Lung (tissue), 11 donors: ENCODE measurements at regions not wholly inside any gene's neighbourhood (a gene's known extent, or its start where the extent isn't known, plus 50 kb on each side); places are given as distances from the start of the nearest gene placed in this dataset.
A peak's percentile ranks its signal among the peaks of the same experiment; 100 is the strongest.

Experiments used
- ATAC-seq: fragments of 200-7000 bp; cut with Tn5 transposase; one replicate; pipeline ENCODE4 v1.9.1; 2020; ENCODE audit warnings: moderate number of reproducible peaks; ENCODE audit not compliant: insufficient read depth, low FRiP score
- DNase-seq, 3 donors: peaks; one replicate each; pipeline ENCODE4 v3.0.0-alpha.2; 2013 to 2017
- H3K27ac ChIP-seq, 2 donors: one replicate each; pipeline ENCODE4 v1.5.1; 2013; ENCODE audit warnings: mild to moderate bottlenecking in 2 of 2, moderate library complexity in 2 of 2, control low read depth in 1 of 2, inconsistent platforms in 1 of 2, low read depth in 1 of 2, low read length in 1 of 2
- H3K27me3 ChIP-seq, 3 donors: one replicate each; pipeline ENCODE4 v1.5.1; 2013; ENCODE audit warnings: low read length in 2 of 3; ENCODE audit not compliant: control insufficient read depth in 3 of 3, insufficient read depth in 3 of 3
- H3K36me3 ChIP-seq, 4 donors: one replicate each; pipeline ENCODE4 v1.5.1; 2013; ENCODE audit warnings: low read length in 4 of 4, mild to moderate bottlenecking in 1 of 4, moderate library complexity in 1 of 4; ENCODE audit not compliant: control insufficient read depth in 4 of 4, insufficient read depth in 4 of 4
- H3K4me1 ChIP-seq, 5 donors: one replicate each; pipeline ENCODE4 v1.5.1; 2013; ENCODE audit warnings: low read length in 5 of 5, mild to moderate bottlenecking in 2 of 5, moderate library complexity in 1 of 5; ENCODE audit not compliant: control insufficient read depth in 5 of 5, insufficient read depth in 5 of 5
- H3K4me3 ChIP-seq: one replicate; pipeline ENCODE4 v1.5.1; 2013; ENCODE audit warnings: mild to moderate bottlenecking, control low read depth, moderate library complexity
- H3K9ac ChIP-seq, 2 donors: one replicate each; pipeline ENCODE4 v1.5.1; 2013; ENCODE audit warnings: low read length in 2 of 2, control low read depth in 1 of 2; ENCODE audit not compliant: insufficient read depth in 1 of 2
- H3K9me3 ChIP-seq, 4 donors: one replicate each; pipeline ENCODE4 v1.5.1; 2013; ENCODE audit warnings: low read length in 3 of 4, mild to moderate bottlenecking in 1 of 4, moderate library complexity in 1 of 4; ENCODE audit not compliant: control insufficient read depth in 4 of 4, insufficient read depth in 3 of 4
- CTCF ChIP-seq: IDR thresholded peaks from 2 replicates; pipeline ENCODE4 v1.5.1; 2012; ENCODE audit warnings: mild to moderate bottlenecking; ENCODE audit errors: control extremely low read depth, extremely low read depth
- WGBS, 2 donors: extraction: QIAGEN DNeasy Blood & Tissue Kit; methylation state at CpG; one replicate each; pipeline ENCODE4 v1.1.7; 2013; 5-methylcytosine and 5-hydroxymethylcytosine counted together
- donor health status: control.
- donor health status: control.
- donor health status: Bipolar disorder and iron deficiency.
- donor health status: healthy.
- donor health status: DM: yes; HTN: yes; CAD: no.

GRCh38 chr15:69543681-69544364, 91.2 kb downstream of the RPLP1 start:
- H3K27me3 ChIP-seq: peaks cover 0 to 3% (median 0%) of the 10 kb centered on the region in 3 donors
- ATAC-seq: no peak
- 60 to 84% methylated on average over 1 of the region's 1 CpG for WGBS, 2 donors
- peak in 1 of 3 donors; percentile 4 for DNase-seq
- H3K4me1 ChIP-seq: no peaks in the 10 kb centered on the region
- H3K9ac ChIP-seq: no peak overlapping the region
- TF ChIP-seq CTCF: no peak
- peaks cover 0 to 5% (median 0%) of the 10 kb centered on the region in 4 donors for H3K9me3 ChIP-seq
- H3K4me3 ChIP-seq: no peak overlapping the region
- H3K36me3 ChIP-seq: no peaks in the 10 kb centered on the region
- H3K27ac ChIP-seq: no peak overlapping the region

GRCh38 chr15:69544365-69545113, 91.9 kb downstream of the RPLP1 start:
- Histone ChIP-seq H3K27me3 (peaks cover 0 to 3% (median 2%) of the 10 kb centered on the region in 3 donors), H3K36me3 (no peaks in the 10 kb centered on the region), H3K4me3 (no peak overlapping the region), H3K4me1 (no peaks in the 10 kb centered on the region), H3K9me3 (peaks cover 0 to 3% (median 0%) of the 10 kb centered on the region in 4 donors), H3K27ac (no peak overlapping the region), H3K9ac (no peak overlapping the region)
- TF ChIP-seq CTCF: no peak
- ATAC-seq: no peak
- WGBS, 2 donors: 88 to 90% methylated on average over 6 of the region's 6 CpGs
- DNase-seq: no peak

GRCh38 chr15:69546182-69546581, 93.6 kb downstream of the RPLP1 start:
- Histone ChIP-seq H3K4me3 (no peak overlapping the region), H3K27ac (no peak overlapping the region), H3K27me3 (peaks cover 0 to 3% (median 2%) of the 10 kb centered on the region in 3 donors), H3K9me3 (peaks cover 0 to 5% (median 0%) of the 10 kb centered on the region in 4 donors), H3K4me1 (peaks cover 0 to 1% (median 0%) of the 10 kb centered on the region in 5 donors), H3K9ac (no peak overlapping the region), H3K36me3 (no peaks in the 10 kb centered on the region)
- 32 to 61% methylated on average over 3 of the region's 3 CpGs for WGBS, 2 donors
- no peak for TF ChIP-seq CTCF
- DNase-seq (no peak), ATAC-seq (no peak)
